ENCODE measurements at regions not wholly inside any gene's neighbourhood (a gene's known extent, or its start where the extent isn't known, plus 50 kb on each side); places are given as distances from the start of the nearest gene placed in this dataset.
"Not testable (repeated sequence)": the region's sequence is repeated elsewhere in the genome, so short reads cannot be mapped to it uniquely, and the experiment has no call there.

DNA sequence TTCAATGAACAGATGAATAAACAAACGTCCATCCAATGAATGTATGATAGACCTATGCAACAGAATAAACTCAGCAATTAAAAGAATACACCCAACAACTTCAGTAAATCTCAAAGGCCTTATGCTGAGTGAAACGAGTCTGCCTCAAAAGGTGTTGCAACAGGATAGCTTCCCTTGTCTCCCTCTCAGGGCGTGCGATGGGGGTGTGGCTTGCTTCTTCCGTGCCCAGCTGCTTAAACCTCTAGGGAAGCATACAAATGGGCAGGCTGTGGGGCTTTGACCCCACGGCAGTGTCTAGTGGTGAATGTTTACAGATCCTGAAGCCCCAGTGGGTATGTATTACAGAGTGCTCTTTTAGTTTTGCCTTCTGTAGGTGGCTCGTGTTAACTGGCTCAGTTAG, 87.0 kb upstream of the CCL21 start:
- no peak for DNase-seq (ENCODE audit: low read depth in 2 of 2, low spot score in 1 of 2)

DNA sequence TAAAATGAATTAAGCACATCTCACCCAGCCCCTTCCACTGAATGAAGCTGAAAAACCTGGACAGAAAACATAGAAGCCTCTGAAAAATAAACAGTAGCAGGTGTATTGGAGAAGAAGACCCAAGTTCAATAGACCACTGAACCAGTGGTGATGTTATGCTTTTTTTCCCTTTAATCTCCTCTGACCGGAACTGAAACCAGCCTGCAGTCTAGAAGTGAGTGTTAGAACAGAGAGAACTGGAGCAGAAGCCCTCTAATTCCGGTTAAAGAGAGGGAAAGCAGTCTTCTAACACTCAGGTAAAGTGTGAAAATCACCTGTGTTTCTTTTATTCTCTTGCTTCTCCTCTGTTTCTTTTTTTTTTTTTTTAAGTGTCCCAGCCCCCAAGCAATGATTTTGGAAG, 83.5 kb upstream of the CCL21 start:
- DNase-seq (ENCODE audit: low read depth in 2 of 2, low spot score in 1 of 2): no peak

DNA sequence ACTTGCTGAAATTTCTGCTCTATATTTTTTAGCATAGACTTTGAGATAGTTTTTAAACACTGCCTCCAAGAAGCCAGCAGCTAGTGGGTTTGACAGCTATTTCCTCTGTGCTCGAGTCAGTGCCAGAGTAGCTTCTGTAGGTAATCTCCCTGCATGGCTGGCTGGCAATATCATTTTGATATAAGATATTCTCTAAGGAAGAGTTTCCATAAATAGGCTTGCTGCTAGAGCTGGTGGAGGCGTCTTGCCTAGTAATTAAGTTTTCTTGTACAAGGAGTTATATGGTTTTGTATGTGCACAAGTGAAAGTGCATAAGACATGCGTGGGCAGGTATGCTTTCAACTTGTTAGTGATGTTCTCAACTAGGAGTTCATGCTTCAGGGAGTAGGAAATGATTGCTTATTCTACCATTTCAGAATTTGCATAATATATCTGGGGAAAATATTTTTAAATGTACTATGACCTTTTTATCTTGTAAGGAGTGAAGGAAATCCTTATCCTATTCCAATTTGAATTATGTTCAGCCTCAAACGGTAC, 74.1 kb upstream of the CCL21 start:
- no peak for DNase-seq (ENCODE audit: low read depth in 2 of 2, low spot score in 1 of 2)

DNA sequence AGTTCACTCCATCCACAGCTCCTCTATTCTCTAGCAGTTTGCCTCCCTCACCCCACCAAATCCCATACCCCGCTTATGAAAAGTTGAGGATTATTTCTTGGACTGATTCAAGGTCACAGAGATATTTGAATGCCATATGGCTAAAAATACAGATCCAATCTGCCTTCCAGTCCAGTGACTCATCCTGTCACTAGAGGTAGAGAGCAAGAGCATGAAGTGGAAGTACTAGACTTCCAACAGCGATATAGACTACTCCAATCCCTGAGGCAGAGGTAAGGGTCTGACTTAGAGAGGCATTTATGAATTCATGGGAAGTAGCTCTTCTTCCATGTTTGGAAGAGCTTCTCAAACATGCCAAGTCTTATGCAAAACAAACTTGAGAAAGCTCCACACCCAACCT, 72.4 kb upstream of the CCL21 start:
- no peak for DNase-seq (ENCODE audit: low read depth in 2 of 2, low spot score in 1 of 2)

DNA sequence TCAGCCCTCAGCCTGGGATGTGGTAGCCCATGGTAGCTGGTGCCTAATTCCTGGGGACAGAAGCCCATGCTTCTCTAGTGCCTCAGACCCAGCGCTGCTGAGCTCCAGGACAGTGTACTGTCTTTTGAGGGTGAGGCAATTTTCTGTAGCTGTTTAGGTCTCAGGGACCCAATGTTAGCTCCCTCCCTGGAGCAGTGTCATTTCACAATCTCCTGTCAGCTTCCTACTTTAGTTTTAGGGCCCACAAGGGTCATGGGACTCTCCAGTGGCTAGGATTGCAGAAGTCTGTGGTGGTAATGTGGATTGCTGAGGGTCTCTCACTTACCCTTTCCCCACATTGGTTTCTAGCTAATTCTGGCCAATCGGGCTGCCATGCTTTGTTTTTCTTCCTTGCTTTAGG, 67.7 kb upstream of the CCL21 start:
- DNase-seq (ENCODE audit: low read depth in 2 of 2, low spot score in 1 of 2): no peak

DNA sequence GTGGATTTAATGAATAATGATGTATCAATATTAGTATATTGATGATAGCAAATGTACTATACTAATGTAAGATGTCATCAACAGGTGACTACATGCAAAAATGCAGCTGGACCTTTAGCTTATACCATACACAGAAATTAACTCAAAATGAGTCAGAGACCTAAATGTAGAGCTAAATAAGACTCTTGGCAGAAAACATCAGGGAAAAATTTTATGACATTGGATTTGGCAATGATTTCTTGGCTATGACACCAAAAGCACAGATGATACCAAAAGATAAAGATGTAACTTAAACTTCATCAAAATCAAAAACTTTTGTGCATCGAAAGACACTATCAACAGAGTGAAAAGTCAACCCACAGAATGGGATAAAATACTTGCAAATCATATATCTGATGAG, 64.0 kb upstream of the CCL21 start:
- no peak for DNase-seq (ENCODE audit: low read depth in 2 of 2, low spot score in 1 of 2)

DNA sequence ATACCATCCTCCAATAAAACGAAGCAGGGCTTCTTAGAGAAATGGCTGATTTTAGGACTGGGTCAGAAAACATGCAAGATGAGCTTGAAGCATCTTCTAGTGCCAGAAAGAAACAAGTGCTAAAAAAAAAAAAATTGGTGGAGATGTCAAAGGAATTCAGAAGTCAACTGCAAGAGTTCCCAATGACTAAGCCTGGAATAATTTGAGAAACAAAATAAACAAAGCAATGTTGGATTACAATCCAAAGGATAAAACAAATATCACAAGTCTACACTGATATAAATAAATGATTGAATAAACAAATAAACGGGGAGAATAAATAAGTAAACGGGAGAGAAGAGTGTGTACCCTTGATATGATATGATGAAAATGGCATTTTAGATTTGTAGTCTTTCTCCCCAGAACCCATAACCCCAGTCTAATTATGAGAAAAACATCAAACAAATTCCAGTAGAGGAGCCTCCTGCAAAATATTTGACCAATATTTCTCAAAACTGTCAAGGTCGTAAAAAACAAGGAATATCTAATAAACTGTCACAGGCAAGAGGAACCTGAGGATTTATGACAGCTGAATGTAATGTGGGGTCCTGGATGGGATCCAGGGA, 63.5 kb upstream of the CCL21 start:
- no peak for DNase-seq (ENCODE audit: low read depth in 2 of 2, low spot score in 1 of 2)

DNA sequence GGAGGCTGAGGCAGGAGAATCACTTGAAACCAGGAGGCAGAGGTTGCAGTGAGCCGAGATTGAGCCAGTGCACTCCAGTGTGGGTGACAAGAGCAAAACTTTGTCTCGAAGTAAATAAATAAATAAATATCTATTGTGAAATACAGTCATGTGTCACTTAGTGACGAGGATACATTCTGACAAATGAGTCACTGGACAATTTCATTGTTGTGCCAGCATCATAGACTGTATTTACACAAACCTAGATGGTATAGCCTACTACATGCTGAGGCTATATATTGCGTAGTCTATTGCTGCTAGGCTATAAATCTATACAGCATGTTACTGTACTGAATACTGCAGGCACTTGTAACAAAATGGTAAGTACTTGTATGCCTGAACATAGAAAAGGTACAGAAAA, 61.1 kb upstream of the CCL21 start:
- DNase-seq (ENCODE audit: low read depth in 2 of 2, low spot score in 1 of 2): no peak

DNA sequence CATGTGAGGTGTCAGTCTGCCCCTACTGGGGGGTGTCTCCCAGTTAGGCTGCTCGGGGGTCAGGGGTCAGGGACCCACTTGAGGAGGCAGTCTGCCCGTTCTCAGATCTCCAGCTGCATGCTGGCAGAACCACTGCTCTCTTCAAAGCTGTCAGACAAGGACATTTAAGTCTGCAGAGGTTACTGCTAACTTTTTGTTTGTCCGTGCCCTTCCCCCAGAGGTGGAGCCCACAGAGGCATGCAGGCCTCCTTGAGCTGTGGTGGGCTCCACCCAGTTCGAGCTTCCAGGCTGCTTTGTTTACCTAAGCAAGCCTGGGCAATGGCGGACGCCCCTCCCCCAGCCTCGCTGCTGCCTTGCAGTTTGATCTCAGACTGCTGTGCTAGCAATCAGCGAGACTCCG, 57.2 kb upstream of the CCL21 start:
- DNase-seq (ENCODE audit: low read depth in 2 of 2, low spot score in 1 of 2): not testable (repeated sequence)

DNA sequence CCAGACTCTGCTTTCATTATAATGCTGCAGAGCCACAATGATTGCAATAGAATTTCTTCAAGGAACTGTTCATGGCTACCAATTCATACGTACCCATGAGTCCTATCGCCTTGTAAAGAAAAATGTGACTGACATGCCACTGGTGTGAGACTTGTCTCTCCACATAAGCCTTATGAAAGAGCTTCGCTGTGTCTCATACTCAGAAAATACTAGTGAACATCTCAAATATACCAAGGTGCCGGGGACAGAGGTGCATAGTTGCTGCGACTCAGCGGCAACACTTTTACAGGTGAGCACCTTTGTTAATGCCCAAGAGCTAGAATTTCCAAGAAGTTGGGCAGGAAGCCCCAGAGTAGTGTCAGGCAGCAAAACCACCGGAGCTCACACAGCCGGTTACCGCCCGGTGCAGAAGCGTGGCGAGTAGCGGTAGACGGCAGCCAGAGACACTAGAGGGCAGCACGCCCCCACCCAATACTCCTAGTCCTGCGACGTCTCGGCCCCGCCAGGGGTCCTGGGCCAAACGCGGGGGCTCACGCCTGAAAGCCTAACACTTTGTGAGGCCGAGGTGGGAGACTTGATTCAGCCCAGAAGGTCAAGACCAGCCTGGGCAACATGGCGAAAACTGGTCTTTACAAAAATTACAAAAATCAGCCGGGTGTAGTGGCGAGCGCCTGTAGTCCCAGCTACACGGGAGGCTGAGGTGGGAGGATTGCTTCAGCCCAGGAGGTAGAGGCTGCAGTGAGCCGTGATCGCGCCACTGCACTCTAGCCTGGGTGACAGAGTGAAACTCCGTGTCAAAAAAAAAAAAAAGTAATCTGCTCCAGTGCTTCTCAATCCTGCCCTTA, 50.5 kb upstream of the CCL21 start:
- DNase-seq (ENCODE audit: low read depth in 2 of 2, low spot score in 1 of 2): not testable (repeated sequence)
